NT2/D1 (cell line): ENCODE measurements at regions not wholly inside any gene's neighbourhood (a gene's known extent, or its start where the extent isn't known, plus 50 kb on each side); places are given as distances from the start of the nearest gene placed in this dataset.

ENCODE experiments used
- SUZ12 ChIP-seq: IDR thresholded peaks from 2 replicates; pipeline ENCODE4 v1.6.1; 2011; ENCODE audit not compliant: insufficient read length, insufficient read depth; ENCODE audit errors: extremely low read depth
- ZNF274 ChIP-seq: IDR thresholded peaks from 2 replicates; pipeline ENCODE4 v1.6.1; 2011; ENCODE audit warnings: mild to moderate bottlenecking, low read depth, low read length

- no peak for TF ChIP-seq SUZ12
- no peak for TF ChIP-seq ZNF274
Measured at GRCh38 chr20:60263725-60264709, 305.8 kb downstream of the CDH26 start.
